ENCODE measurements at regions not wholly inside any gene's neighbourhood (a gene's known extent, or its start where the extent isn't known, plus 50 kb on each side); places are given as distances from the start of the nearest gene placed in this dataset.

DNA sequence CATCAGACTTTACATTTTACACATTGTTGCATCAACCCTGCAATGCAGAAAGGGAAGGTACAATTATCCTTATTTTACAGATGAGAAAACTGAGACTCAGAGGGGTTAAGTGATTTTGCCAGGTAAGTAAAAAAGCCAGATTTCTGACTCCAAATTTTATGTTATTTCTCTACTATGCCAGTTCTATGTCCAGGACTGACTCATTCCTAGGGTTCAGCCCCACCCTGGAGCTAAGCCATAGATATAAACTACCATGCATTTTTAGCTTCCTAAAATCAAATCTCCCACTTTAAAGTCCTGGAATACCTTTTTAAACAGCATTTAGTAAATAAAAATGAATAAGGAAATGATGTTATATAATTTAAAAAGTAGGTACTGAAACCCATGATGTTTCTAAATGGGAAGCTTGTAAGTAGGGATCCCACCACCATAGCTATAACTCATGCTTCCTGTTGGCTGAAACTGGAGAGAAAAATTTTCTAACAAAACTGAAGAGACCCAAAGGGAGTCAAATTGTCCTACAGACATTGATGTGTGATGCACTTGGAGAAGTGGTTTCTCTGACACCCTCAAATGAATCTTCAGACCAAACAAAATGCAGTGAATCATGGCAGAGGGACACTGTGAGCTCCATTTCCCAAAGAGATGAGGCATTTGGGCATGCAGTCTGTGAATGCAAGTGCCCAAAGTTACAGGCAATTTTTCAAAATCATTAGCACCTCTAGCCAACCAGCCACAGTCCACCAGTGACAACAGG is 301.7 kb upstream of the UMPS start:
- Histone ChIP-seq H3K27ac (ENCODE audit: insufficient read depth, low read depth, low read length) (peak overlapping the region; percentile 23), H3K9me3 (replicated peaks; ENCODE audit: control insufficient read depth, insufficient read depth, low read length) (no peaks in the 10 kb centered on the region), H3K9me1 (replicated peaks; ENCODE audit: control insufficient read depth, extremely low read depth, insufficient read depth, low read length) (no peaks in the 10 kb centered on the region), H3K4me3 (replicated peaks in 1 of 3; ENCODE audit: insufficient read depth in 1 of 3, low read depth in 1 of 3, low read length in 3 of 3) (no peak overlapping the region), H2AFZ (ENCODE audit: low read depth, low read length) (no peak overlapping the region), H3K27me3 (ENCODE audit: control insufficient read depth in 2 of 2, insufficient read depth in 2 of 2, low read length in 2 of 2) (no peaks in the 10 kb centered on the region), H3K36me3 (ENCODE audit: control insufficient read depth in 2 of 2, extremely low read depth in 1 of 2, insufficient read depth in 2 of 2, low read length in 2 of 2) (no peaks in the 10 kb centered on the region), H4K20me1 (replicated peaks; ENCODE audit: control insufficient read depth, extremely low read depth, insufficient read depth, low read length) (no peaks in the 10 kb centered on the region), H3K79me2 (ENCODE audit: control insufficient read depth, insufficient read depth, low read length) (no peaks in the 10 kb centered on the region), H3K4me2 (ENCODE audit: insufficient read depth, low read length) (peak overlapping the region; percentile 5), H3K9ac (replicated peaks; ENCODE audit: extremely low read depth, insufficient read depth, low read length) (no peak overlapping the region), H3K4me1 (ENCODE audit: control insufficient read depth, extremely low read depth, insufficient read depth, low read length) (peaks cover 27% of the 10 kb centered on the region)
- FAIRE-seq (no peak), DNase-seq (ENCODE audit: low read depth, low spot score) (peak; percentile 10)
- intact Hi-C loops (cut with micrococcal nuclease) = loop anchor here (1.0 kb wide), 1 partner anchor 14 kb away; no protein-coding TSS in a partner anchor
- dilution Hi-C loops (cut with MboI; ENCODE audit: extremely low pct_ligation_motif_present, low sequenced_read_pairs) = no loop called here
- CTCF ChIA-PET = interaction anchor here (0.8 to 4.2 kb wide), 13 partner anchors 10 to 414 kb away, joined by 3 to 21 read pairs (median 4); no protein-coding TSS in a partner anchor
- TF ChIP-seq, protein P1, sequence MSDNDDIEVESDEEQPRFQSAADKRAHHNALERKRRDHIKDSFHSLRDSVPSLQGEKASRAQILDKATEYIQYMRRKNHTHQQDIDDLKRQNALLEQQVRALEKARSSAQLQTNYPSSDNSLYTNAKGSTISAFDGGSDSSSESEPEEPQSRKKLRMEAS (IDR thresholded peaks at IDR 0.05; ENCODE audit: insufficient read depth, insufficient read length) = no peak
- peak; percentile 55 for TF ChIP-seq FOS (IDR thresholded peaks at IDR 0.05; ENCODE audit: borderline replicate concordance, insufficient read depth, low read length)
- POLR2A ChIA-PET = no interaction called here
- no TSS peak for BruUV-seq (replicated peaks)

DNA sequence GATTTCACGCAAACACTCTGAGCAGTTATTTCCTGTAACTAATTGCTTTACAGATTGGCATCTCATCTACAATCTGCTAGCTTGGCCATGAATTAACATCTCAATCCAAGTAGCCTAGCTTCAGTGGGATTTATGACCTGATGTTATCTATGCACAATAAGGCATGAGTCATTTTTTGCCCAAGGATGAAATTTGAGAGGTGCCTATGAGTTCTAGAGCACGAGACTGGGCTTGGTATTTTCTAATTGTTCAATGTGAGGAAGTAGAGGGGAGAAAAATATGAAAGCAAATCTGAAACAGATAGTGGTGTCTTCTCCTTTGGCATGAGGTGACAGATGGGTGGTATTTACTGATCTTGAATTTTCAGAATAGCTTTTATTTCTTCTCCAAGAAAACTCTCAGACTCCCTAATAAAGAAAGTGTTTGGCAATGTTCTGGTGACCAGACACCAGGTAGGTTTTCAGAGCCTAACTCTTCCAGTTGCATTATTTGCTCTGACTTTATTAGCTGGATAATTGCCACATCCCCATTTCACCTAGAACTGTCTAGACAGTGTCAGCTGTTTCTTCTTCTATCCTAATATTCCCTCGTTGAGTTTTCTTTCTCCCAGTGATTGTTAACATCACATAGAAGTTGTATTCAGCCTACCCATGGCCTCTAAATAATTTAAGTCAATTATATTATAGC is 301.0 kb upstream of the UMPS start:
- intact Hi-C loops (cut with micrococcal nuclease) = loop anchor here (1.0 kb wide), 1 partner anchor 15 kb away; no protein-coding TSS in a partner anchor
- H3K27ac ChIP-seq (ENCODE audit: insufficient read depth, low read depth, low read length) = peak overlapping the region; percentile 23

More for the DNA sequence above, 301.0 kb upstream of the UMPS start:
- Histone ChIP-seq H3K4me3 (replicated peaks in 1 of 3; ENCODE audit: insufficient read depth in 1 of 3, low read depth in 1 of 3, low read length in 3 of 3) (no peak overlapping the region), H3K27me3 (ENCODE audit: control insufficient read depth in 2 of 2, insufficient read depth in 2 of 2, low read length in 2 of 2) (no peaks in the 10 kb centered on the region), H3K9me1 (replicated peaks; ENCODE audit: control insufficient read depth, extremely low read depth, insufficient read depth, low read length) (no peaks in the 10 kb centered on the region), H3K9me3 (replicated peaks; ENCODE audit: control insufficient read depth, insufficient read depth, low read length) (no peaks in the 10 kb centered on the region), H3K79me2 (ENCODE audit: control insufficient read depth, insufficient read depth, low read length) (no peaks in the 10 kb centered on the region), H3K4me2 (ENCODE audit: insufficient read depth, low read length) (peak overlapping the region; percentile 19), H3K9ac (replicated peaks; ENCODE audit: extremely low read depth, insufficient read depth, low read length) (no peak overlapping the region), H4K20me1 (replicated peaks; ENCODE audit: control insufficient read depth, extremely low read depth, insufficient read depth, low read length) (no peaks in the 10 kb centered on the region), H3K4me1 (ENCODE audit: control insufficient read depth, extremely low read depth, insufficient read depth, low read length) (peaks cover 27% of the 10 kb centered on the region), H2AFZ (ENCODE audit: low read depth, low read length) (no peak overlapping the region), H3K36me3 (ENCODE audit: control insufficient read depth in 2 of 2, extremely low read depth in 1 of 2, insufficient read depth in 2 of 2, low read length in 2 of 2) (no peaks in the 10 kb centered on the region)
- TF ChIP-seq MYC (IDR thresholded peaks at IDR 0.05; ENCODE audit: low read depth, low read length) (no peak), POLR2A (IDR thresholded peaks at IDR 0.05; ENCODE audit: low read depth, low read length) (no peak), JUN (IDR thresholded peaks at IDR 0.05; ENCODE audit: borderline replicate concordance, insufficient read depth, insufficient read length, low read depth) (peak; percentile 91), GATA2 (IDR thresholded peaks at IDR 0.05; ENCODE audit: insufficient read depth, insufficient read length, low read depth, low read length) (peak; percentile 99), EZH2 (IDR thresholded peaks at IDR 0.05; ENCODE audit: borderline replicate concordance, low read depth, low read length, severe bottlenecking) (no peak), POLR2AphosphoS5 (IDR thresholded peaks at IDR 0.05; ENCODE audit: insufficient read depth, low read depth, low read length) (peak; percentile 58), FOS (IDR thresholded peaks at IDR 0.05; ENCODE audit: borderline replicate concordance, insufficient read depth, low read length) (peak; percentile 90)
- TF ChIP-seq, protein P2, sequence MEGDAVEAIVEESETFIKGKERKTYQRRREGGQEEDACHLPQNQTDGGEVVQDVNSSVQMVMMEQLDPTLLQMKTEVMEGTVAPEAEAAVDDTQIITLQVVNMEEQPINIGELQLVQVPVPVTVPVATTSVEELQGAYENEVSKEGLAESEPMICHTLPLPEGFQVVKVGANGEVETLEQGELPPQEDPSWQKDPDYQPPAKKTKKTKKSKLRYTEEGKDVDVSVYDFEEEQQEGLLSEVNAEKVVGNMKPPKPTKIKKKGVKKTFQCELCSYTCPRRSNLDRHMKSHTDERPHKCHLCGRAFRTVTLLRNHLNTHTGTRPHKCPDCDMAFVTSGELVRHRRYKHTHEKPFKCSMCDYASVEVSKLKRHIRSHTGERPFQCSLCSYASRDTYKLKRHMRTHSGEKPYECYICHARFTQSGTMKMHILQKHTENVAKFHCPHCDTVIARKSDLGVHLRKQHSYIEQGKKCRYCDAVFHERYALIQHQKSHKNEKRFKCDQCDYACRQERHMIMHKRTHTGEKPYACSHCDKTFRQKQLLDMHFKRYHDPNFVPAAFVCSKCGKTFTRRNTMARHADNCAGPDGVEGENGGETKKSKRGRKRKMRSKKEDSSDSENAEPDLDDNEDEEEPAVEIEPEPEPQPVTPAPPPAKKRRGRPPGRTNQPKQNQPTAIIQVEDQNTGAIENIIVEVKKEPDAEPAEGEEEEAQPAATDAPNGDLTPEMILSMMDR (IDR thresholded peaks at IDR 0.05; ENCODE audit: extremely low read depth in 1 of 2, insufficient read depth in 1 of 2, low read depth in 1 of 2, low read length in 2 of 2) = no peak
- TF ChIP-seq, protein P1 (IDR thresholded peaks at IDR 0.05; ENCODE audit: insufficient read depth, insufficient read length) = no peak
- peak; percentile 81 for FAIRE-seq
- ChIA-PET POLR2A (no interaction called here), CTCF (interaction anchor here (0.8 to 4.2 kb wide), 8 partner anchors 11 to 415 kb away, joined by 3 to 21 read pairs (median 3); no protein-coding TSS in a partner anchor)
- peak; percentile 88 for DNase-seq (ENCODE audit: low read depth, low spot score)
- dilution Hi-C loops (cut with MboI; ENCODE audit: extremely low pct_ligation_motif_present, low sequenced_read_pairs) = no loop called here
- BruUV-seq (replicated peaks) = no TSS peak
